ENCODE measurements at regions not wholly inside any gene's neighbourhood (a gene's known extent, or its start where the extent isn't known, plus 50 kb on each side); places are given as distances from the start of the nearest gene placed in this dataset.

DNA sequence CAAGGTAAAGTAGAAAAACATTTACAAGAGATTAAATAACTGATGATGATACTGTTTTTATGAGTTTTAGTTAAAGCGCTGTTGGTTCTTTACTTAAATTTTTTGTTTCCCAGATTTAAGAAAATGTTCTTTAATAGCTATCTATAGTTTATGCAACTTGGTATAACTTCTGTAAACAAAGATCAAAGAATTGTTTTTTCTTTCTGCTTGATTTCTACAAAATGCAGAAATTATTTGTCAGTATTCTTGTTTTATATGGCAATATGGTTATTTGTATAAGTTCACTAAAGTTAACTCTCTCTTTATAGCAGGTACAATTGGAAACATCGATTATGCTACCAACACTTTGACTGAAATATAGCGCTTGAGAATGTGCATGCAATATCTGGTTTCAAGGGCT is 2465.1 kb upstream of the PCDH20 start:
- TF ChIP-seq, protein P1, sequence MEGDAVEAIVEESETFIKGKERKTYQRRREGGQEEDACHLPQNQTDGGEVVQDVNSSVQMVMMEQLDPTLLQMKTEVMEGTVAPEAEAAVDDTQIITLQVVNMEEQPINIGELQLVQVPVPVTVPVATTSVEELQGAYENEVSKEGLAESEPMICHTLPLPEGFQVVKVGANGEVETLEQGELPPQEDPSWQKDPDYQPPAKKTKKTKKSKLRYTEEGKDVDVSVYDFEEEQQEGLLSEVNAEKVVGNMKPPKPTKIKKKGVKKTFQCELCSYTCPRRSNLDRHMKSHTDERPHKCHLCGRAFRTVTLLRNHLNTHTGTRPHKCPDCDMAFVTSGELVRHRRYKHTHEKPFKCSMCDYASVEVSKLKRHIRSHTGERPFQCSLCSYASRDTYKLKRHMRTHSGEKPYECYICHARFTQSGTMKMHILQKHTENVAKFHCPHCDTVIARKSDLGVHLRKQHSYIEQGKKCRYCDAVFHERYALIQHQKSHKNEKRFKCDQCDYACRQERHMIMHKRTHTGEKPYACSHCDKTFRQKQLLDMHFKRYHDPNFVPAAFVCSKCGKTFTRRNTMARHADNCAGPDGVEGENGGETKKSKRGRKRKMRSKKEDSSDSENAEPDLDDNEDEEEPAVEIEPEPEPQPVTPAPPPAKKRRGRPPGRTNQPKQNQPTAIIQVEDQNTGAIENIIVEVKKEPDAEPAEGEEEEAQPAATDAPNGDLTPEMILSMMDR (IDR thresholded peaks at IDR 0.05; ENCODE audit: extremely low read depth in 1 of 2, insufficient read depth in 1 of 2, low read depth in 1 of 2, low read length in 2 of 2), result no peak
- no peak for TF ChIP-seq JUN (IDR thresholded peaks at IDR 0.05; ENCODE audit: borderline replicate concordance, insufficient read depth, insufficient read length, low read depth)

Measured in endothelial cell of umbilical vein (primary cell).